GM12865 (cell line): ENCODE measurements at regions not wholly inside any gene's neighbourhood (a gene's known extent, or its start where the extent isn't known, plus 50 kb on each side); places are given as distances from the start of the nearest gene placed in this dataset.

Experiments used
- DNase-seq: peaks from one replicate; pipeline ENCODE4 v3.0.0; 2010; ENCODE audit warnings: low read depth
- H3K4me3 ChIP-seq: 2 replicates; pipeline ENCODE4 v1.5.1; 2011; ENCODE audit warnings: mild to moderate bottlenecking, low read depth, low read length, control low read depth
- TF ChIP-seq, protein P1 (sequence below): IDR thresholded peaks from 2 replicates; pipeline ENCODE4 v1.5.1; 2011; ENCODE audit warnings: low read length, control low read depth, low read depth, inconsistent platforms; ENCODE audit not compliant: insufficient read depth; ENCODE audit errors: missing control alignments

DNA sequence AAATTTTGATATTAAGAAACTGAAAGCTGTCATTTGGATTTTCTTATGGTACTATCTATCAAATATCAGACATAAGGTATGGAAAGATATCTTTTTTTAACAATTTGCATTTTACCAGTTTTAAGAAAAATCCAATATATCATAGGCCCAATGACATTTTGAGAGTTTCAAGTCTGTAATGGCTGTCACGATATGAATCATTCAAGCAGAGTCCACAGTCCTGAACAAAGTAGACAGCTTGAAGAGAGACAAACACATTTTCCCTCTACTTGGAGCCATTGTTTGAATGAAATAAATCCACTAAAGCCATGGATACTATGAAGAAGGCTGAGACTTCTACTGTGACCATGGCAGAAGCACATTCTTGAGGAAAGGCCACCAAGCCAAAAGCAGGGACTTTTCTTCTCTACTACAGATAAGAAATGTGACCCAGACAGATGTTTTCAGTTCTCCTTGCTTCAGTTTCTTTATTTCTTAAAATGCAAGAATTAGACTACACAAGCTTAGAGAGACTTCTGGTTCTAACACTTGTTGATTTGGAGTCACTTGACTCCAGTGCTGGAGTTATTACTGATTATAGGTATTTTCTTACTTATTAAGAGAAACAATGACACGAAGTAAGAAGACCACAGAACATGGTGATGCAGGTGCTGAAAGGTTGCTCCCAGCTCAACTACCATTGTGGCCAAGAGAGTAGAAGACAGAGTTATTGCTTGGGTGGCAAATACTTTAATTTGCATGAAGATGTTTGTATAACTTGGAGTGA is 429.1 kb downstream of the KIF20B start:
- DNase-seq, result peak; percentile 50
- TF ChIP-seq, protein P1, sequence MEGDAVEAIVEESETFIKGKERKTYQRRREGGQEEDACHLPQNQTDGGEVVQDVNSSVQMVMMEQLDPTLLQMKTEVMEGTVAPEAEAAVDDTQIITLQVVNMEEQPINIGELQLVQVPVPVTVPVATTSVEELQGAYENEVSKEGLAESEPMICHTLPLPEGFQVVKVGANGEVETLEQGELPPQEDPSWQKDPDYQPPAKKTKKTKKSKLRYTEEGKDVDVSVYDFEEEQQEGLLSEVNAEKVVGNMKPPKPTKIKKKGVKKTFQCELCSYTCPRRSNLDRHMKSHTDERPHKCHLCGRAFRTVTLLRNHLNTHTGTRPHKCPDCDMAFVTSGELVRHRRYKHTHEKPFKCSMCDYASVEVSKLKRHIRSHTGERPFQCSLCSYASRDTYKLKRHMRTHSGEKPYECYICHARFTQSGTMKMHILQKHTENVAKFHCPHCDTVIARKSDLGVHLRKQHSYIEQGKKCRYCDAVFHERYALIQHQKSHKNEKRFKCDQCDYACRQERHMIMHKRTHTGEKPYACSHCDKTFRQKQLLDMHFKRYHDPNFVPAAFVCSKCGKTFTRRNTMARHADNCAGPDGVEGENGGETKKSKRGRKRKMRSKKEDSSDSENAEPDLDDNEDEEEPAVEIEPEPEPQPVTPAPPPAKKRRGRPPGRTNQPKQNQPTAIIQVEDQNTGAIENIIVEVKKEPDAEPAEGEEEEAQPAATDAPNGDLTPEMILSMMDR, result no peak
- H3K4me3 ChIP-seq, result no peak overlapping the region

DNA sequence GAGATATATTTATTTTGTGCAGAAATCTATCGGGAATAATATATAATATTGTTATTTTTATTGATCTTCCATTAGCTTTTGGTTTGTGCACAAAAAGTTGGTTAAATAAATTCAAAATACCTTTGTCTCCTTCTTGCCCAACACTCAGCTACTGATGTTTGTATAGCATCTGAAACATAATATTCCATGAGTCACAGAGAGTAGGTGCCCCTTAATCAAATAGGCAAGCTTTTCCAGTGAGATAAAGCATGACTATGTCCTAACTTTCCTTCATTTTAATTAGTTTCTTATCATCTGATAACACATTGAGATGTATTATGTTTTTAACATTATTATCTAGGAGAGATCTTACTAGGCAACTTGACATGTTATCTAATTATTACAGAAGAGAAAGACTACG is 432.2 kb downstream of the KIF20B start:
- DNase-seq, result no peak
- TF ChIP-seq, protein P1, result no peak

DNA sequence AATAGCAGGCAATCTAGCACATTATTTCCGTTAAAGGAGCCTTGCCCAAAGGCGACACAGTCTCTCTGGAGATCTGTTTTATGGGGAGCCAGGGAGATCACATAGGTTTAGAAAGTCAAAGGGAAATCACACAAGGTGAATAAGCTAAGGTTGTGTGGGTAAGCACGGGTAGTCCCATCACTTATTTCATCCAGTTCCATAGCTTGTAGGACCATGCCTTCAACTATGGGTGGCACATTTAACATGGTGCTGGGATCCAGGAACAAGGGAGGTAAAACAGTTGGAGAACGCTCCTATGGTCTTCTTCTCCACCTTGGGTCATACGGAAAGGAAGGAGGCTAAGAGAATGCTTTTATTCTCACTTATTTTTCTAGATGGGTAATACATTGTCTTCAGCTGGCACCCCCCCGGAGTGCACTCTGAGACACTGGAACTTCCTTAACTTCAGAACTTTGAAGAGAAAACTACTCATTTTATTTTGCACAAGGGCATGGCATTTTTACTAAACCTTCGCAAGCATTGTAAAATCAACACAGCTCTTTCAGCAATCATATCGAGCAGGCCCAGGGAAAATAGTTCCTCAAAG is 435.4 kb downstream of the KIF20B start:
- no peak overlapping the region for H3K4me3 ChIP-seq
- TF ChIP-seq, protein P1, result no peak
- DNase-seq, result peak; percentile 30

More for the DNA sequence above, 432.2 kb downstream of the KIF20B start:
- H3K4me3 ChIP-seq, result no peak overlapping the region

DNA sequence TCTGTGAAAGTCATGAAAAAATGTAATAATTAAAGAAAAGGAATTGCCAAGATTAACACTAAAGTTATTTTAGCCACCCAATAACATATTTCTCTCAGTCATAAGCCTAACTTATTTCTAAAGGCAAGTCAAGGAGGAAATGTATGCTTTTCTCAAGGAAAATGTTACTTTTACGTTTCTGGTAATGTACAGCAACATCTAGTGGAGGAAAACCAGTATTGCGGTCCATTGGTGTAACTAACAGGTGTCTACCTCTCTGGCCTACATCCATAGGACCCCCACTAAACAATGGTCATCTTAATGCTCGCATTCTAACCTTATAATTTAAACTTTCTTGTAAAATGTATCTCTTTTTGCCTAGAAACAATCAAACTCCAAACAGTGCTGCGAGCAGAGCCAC is 437.5 kb downstream of the KIF20B start:
- H3K4me3 ChIP-seq, result no peak overlapping the region
- TF ChIP-seq, protein P1, result peak; percentile 34
- DNase-seq, result peak; percentile 27

DNA sequence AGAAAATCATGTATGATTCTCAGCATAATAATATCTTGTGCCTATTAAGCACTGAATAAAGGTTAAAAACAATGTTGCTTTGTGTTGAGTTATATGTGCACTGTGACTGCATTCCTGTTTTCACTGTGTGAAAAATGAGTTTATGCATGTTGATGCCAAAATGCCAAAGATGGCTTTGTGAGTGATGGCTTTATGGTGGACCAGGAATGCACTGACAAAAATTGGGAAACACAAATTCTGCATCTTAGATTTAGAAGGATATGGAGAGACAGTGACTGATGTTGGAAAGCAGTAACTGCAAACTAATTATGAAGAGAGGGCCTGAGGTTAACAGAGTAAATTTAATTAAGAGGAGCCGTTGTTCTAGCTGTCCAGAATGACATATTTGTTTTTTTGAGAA is 440.4 kb downstream of the KIF20B start:
- H3K4me3 ChIP-seq, result no peak overlapping the region

DNA sequence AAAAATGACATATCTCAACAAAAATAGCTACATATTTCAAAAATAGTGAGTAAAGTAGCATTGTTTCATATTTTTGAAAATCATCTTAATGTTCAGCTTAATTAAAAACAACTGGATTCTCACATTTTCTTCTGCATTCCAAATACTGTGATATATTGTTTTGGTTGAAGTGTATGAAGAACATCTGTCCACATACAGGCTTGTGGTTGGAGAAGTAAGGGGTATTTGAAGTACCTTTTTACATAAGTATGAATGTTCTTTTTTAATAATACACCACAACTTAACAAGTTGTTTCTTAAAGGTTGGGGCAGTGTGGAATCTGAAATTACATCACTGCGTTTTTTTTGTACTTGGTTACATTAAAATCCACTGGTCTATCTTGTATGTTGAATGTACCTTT is 442.5 kb downstream of the KIF20B start:
- TF ChIP-seq, protein P1, result no peak
- no peak overlapping the region for H3K4me3 ChIP-seq
- DNase-seq, result no peak

More for the DNA sequence above, 440.4 kb downstream of the KIF20B start:
- DNase-seq, result no peak
- TF ChIP-seq, protein P1, result no peak
